ENCODE measurements at regions not wholly inside any gene's neighbourhood (a gene's known extent, or its start where the extent isn't known, plus 50 kb on each side); places are given as distances from the start of the nearest gene placed in this dataset.

- no peaks in the 10 kb centered on the region for H3K27me3 ChIP-seq (ENCODE audit: control insufficient read depth, insufficient read depth, low read length)
- no peak for DNase-seq (ENCODE audit: low read depth)
- TF ChIP-seq CTCF (IDR thresholded peaks at IDR 0.05; ENCODE audit: insufficient read depth, low read depth, low read length) = no peak
- H3K36me3 ChIP-seq (ENCODE audit: control insufficient read depth, insufficient read depth, low read length) = no peaks in the 10 kb centered on the region
- CTCF ChIA-PET = no interaction called here
- H3K4me3 ChIP-seq (ENCODE audit: low read depth, low read length) = no peak overlapping the region
- POLR2A ChIA-PET = no interaction called here
Observed at GRCh38 chr16:82459580-82460256, 167.1 kb upstream of the CDH13 start.

GRCh38 chr16:82456683-82457082, 170.1 kb upstream of the CDH13 start:
- Histone ChIP-seq H3K36me3 (ENCODE audit: control insufficient read depth, insufficient read depth, low read length) (no peaks in the 10 kb centered on the region), H3K27me3 (ENCODE audit: control insufficient read depth, insufficient read depth, low read length) (no peaks in the 10 kb centered on the region), H3K4me3 (ENCODE audit: low read depth, low read length) (no peak overlapping the region)
- ChIA-PET CTCF (interaction anchor here (0.6 to 1.9 kb wide), 10 partner anchors 8 to 516 kb away, joined by 3 to 9 read pairs (median 4); no protein-coding TSS in a partner anchor), POLR2A (no interaction called here)
- TF ChIP-seq CTCF (IDR thresholded peaks at IDR 0.05; ENCODE audit: insufficient read depth, low read depth, low read length) = peak; percentile 67
- DNase-seq (ENCODE audit: low read depth) = peak; percentile 4

GRCh38 chr16:82454566-82454965, 172.2 kb upstream of the CDH13 start:
- H3K27me3 ChIP-seq (ENCODE audit: control insufficient read depth, insufficient read depth, low read length) = no peaks in the 10 kb centered on the region
- no peak overlapping the region for H3K4me3 ChIP-seq (ENCODE audit: low read depth, low read length)
- H3K36me3 ChIP-seq (ENCODE audit: control insufficient read depth, insufficient read depth, low read length) = no peaks in the 10 kb centered on the region
- POLR2A ChIA-PET = no interaction called here
- CTCF ChIA-PET = no interaction called here
- no peak for TF ChIP-seq CTCF (IDR thresholded peaks at IDR 0.05; ENCODE audit: insufficient read depth, low read depth, low read length)
- DNase-seq (ENCODE audit: low read depth) = no peak

- no peaks in the 10 kb centered on the region for H3K27me3 ChIP-seq (ENCODE audit: control insufficient read depth, insufficient read depth, low read length)
- H3K4me3 ChIP-seq (ENCODE audit: low read depth, low read length) = no peak overlapping the region
- CTCF ChIA-PET = no interaction called here
- TF ChIP-seq CTCF (IDR thresholded peaks at IDR 0.05; ENCODE audit: insufficient read depth, low read depth, low read length) = no peak
- POLR2A ChIA-PET = no interaction called here
- no peaks in the 10 kb centered on the region for H3K36me3 ChIP-seq (ENCODE audit: control insufficient read depth, insufficient read depth, low read length)
- DNase-seq (ENCODE audit: low read depth) = no peak
Observed at GRCh38 chr16:82454152-82454551, 172.6 kb upstream of the CDH13 start.

GRCh38 chr16:82452004-82452756, 174.6 kb upstream of the CDH13 start:
- H3K36me3 ChIP-seq (ENCODE audit: control insufficient read depth, insufficient read depth, low read length) = no peaks in the 10 kb centered on the region
- CTCF ChIA-PET = interaction anchor here (1.8 kb wide), 1 partner anchor 13 kb away, joined by 5 read pairs; no protein-coding TSS in a partner anchor
- H3K4me3 ChIP-seq (ENCODE audit: low read depth, low read length) = no peak overlapping the region
- no peak for TF ChIP-seq CTCF (IDR thresholded peaks at IDR 0.05; ENCODE audit: insufficient read depth, low read depth, low read length)
- POLR2A ChIA-PET = no interaction called here
- DNase-seq (ENCODE audit: low read depth) = no peak
- H3K27me3 ChIP-seq (ENCODE audit: control insufficient read depth, insufficient read depth, low read length) = no peaks in the 10 kb centered on the region

All from BJ (cell line).